ENCODE measurements at regions not wholly inside any gene's neighbourhood (a gene's known extent, or its start where the extent isn't known, plus 50 kb on each side); places are given as distances from the start of the nearest gene placed in this dataset.

DNA sequence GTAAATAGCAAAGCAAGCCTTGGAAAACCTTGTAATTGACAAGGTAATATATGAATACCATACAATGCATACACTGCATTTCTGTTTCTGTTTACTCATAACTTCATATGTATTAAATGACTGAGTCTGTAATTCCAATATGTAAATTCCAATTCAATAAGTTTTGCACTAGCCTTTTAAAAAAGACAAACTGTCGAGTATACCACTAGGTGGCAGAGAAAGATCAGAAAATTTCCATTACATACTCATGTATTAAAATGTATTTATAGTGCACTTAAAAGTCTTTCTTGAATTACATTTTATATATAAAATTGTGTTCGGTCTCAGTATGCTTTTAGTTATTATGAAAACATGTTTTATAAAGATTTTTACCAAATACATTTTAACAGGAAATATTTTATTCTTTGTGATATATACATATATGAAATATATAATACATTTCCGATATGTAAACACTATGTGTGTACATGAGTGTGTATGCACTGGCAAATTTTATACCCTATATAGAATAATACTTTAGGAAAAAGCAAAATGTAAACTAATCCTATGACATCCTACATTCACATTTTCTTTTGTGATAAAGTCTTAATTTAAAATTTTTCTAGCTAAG, 216.8 kb downstream of the VGLL3 start:
- peak; percentile 31 to 47 (median 40) for TF ChIP-seq CTCF (IDR thresholded peaks at IDR 0.05)
- TF ChIP-seq POLR2A (IDR thresholded peaks at IDR 0.05): no peak
- TF ChIP-seq POLR2AphosphoS5 (IDR thresholded peaks at IDR 0.05): no peak
- no peak for TF ChIP-seq EP300 (IDR thresholded peaks at IDR 0.05; ENCODE audit: low read depth)

All from transverse colon (tissue), 4 donors.